HL-60 (cell line): ENCODE measurements at regions not wholly inside any gene's neighbourhood (a gene's known extent, or its start where the extent isn't known, plus 50 kb on each side); places are given as distances from the start of the nearest gene placed in this dataset.

ENCODE experiments used
- CTCF ChIP-seq: IDR thresholded peaks from one replicate; pipeline ENCODE4 v1.5.1; 2011; ENCODE audit warnings: low read length, control low read depth, inconsistent platforms; ENCODE audit not compliant: insufficient read depth
- GABPA ChIP-seq: IDR thresholded peaks from 2 replicates; pipeline ENCODE4 v1.6.1; 2012; ENCODE audit warnings: low read depth
- POLR2AphosphoS5 ChIP-seq: IDR thresholded peaks from 2 replicates; pipeline ENCODE4 v1.6.1; 2012; ENCODE audit warnings: low read depth
- SPI1 ChIP-seq: IDR thresholded peaks from 2 replicates; pipeline ENCODE4 v1.6.1; 2012; ENCODE audit warnings: low read depth, mild to moderate bottlenecking, borderline replicate concordance

- TF ChIP-seq POLR2AphosphoS5 (no peak), CTCF (no peak), GABPA (no peak), SPI1 (no peak)
Measured at GRCh38 chr16:5575646-5576245, 478.2 kb upstream of the EEF2KMT start.
